Right lobe of liver (tissue), 4 donors: ENCODE measurements at regions not wholly inside any gene's neighbourhood (a gene's known extent, or its start where the extent isn't known, plus 50 kb on each side); places are given as distances from the start of the nearest gene placed in this dataset.

Experiments
- CTCF ChIP-seq, 4 donors: fragments of 200-600 bp in 3 of 4; fragments of 450-650 bp in 1 of 4; IDR thresholded peaks; one replicate each; pipeline versions ENCODE4 v1.5.1 to v1.8.0; 2016 to 2022; ENCODE audit warnings: antibody characterized with exemption in 4 of 4, mild to moderate bottlenecking in 2 of 4
- POLR2A ChIP-seq: fragments of 450-650 bp; IDR thresholded peaks from one replicate; pipeline ENCODE4 v1.6.1; 2017; ENCODE audit warnings: antibody characterized with exemption, mild to moderate bottlenecking
- donor health status: DM: no; HTN: no; CAD: no.
- donor health status: DM: no; HTN: no; CAD: no.
- donor health status: DM: no; HTN: yes; CAD: no.

DNA sequence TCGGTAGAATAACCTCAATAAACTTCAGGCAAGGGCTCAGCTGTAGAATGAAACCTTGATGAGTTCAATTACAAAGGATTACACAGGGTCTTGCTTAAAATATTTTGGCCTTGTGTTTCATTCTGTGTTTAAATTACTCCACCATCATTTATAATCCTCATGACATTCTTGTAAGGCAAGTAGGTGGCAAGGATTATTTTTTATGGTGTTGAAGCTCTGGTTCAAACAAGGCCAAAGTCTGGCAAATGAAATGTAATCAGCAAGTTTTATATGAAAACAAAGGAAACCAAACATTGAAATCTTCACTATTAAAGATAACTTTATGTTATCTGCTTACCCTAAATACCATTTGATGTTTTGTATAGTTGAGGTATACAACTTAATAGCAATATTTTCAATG is 221.3 kb upstream of the HES1 start:
- TF ChIP-seq CTCF (IDR thresholded peaks at IDR 0.05) = no peak
- TF ChIP-seq POLR2A = no peak
